ENCODE measurements at regions not wholly inside any gene's neighbourhood (a gene's known extent, or its start where the extent isn't known, plus 50 kb on each side); places are given as distances from the start of the nearest gene placed in this dataset.

DNA sequence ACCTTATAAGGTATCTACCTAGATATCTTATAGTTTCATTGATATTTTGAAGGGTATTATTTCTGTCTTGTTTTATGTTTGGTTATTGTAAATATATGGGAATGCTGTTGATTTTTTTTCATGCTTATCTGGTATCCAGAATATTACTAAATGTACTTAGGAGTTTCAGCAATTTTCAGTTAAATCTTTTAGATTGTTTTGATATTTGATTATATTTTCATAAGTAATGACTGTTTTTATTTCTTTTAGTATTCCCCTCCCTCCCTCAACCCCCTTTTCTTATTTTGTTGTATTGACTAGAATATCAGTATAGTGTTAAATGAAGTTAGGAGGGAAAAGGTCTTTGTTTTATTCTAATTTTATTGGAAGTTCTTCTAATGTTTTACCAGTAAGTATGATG is 344.4 kb upstream of the PROX1 start:
- DNase-seq (ENCODE audit: low read depth in 2 of 2): no peak

DNA sequence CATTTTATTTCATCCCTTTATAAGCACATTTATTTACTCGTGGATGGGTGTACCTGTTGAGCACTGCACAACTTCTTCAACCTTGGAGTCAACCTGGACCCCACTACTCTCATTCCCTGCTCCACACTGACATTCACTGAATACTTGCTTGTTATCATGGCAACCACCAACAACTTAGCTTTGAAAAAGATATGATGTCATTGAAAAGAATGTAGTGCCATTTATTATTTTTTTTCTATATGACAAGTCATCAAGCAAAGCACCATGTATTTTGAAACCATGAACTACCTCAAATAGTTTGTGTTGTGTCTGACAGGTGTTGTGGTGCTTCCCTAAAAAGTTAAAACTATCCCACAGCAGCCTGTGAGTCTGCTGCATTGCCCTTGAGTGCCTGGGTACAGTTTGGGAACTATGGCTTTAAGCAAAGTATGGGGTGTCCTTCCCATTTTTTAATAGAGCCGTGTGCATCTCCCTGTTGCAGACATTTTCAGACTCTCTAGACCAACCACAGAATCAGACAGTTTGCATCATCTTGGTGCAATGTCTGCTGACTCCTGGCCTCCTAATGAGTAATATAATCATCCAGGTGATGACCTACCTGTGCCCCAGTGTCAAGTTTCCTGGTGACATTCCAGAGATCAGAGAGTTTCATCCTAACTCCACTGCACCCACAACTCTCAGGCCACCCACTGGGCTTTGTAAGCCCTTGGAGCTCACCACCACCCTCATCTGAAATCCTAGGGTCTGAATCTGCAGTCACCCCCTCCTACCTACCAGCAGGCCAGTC is 339.7 kb upstream of the PROX1 start:
- no peak for DNase-seq (ENCODE audit: low read depth in 2 of 2)

DNA sequence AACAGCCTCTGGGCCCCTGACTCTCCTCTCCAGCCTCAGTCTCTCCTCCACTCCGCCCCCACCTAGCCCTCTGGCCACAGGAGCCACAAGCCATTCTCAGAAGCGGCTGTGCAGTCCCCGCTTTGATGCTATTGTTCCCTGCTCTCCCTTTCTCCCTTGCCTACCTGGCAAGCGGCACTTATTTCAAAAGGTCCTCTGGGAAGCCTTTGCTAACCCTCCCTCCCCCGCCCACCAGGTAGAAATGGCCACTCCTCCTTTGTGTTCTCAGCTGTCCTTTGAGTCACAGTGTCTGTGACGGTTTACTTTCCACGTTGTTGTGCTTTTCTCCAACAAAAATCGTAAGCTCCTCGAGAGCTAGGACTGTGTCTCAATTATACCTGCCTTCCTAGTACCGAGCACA is 338.4 kb upstream of the PROX1 start:
- no peak for DNase-seq (ENCODE audit: low read depth in 2 of 2)

DNA sequence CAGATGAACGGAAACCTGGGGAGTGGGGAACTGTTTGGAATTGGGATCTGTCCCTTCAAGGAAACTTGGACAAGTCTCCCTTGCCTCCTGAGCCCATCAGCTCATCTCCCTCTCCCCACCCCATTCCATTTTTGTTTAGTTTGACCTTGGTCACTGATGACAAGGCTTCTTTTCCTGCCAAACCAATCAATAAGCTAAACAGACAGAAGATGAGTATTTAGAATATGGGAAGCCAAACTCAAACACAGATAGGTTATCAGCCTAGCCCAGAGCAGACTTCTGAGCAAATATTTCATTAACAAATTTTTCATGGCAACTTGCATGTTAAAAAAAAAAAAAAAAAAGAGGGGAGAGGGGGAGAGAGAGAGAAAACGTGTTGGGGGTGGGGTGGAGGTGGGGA is 337.2 kb upstream of the PROX1 start:
- DNase-seq (ENCODE audit: low read depth in 2 of 2): no peak

DNA sequence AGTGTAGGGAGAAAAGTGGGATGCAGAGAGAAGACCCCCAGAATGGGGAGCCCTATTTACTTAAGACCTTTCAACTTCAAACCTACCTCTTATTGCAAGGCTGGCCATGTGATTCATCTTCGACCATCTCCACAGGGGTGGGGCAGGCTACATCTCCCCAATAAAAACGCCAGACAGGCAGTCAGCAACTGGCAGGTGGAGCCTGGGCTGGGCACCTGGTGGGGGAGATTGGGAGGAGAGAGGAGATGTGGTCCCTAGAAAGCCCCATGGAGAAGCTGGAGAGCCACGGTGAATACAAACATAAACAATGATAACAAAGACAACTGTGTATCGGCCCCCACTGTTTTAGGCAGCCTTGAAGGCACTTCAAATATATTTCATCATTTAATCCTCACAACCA is 336.7 kb upstream of the PROX1 start:
- DNase-seq (ENCODE audit: low read depth in 2 of 2): no peak

DNA sequence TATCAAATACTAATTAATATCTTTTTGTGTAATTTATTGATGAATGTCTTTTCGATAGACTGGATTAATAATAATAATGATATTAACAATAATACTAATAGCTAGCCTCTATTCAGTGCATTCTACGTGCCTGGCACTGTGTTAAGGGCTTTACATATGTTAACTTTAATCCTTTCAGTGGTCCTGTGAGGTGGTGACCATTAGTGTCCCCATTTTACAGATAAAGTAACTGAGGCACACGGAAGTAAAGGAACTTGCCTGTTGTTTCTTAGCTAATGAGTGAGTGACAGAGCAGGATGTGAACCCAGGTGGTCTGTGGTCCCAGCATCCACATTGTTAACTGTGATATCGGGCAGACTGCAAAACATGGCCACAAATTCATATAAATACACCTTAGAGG is 335.7 kb upstream of the PROX1 start:
- no peak for DNase-seq (ENCODE audit: low read depth in 2 of 2)

DNA sequence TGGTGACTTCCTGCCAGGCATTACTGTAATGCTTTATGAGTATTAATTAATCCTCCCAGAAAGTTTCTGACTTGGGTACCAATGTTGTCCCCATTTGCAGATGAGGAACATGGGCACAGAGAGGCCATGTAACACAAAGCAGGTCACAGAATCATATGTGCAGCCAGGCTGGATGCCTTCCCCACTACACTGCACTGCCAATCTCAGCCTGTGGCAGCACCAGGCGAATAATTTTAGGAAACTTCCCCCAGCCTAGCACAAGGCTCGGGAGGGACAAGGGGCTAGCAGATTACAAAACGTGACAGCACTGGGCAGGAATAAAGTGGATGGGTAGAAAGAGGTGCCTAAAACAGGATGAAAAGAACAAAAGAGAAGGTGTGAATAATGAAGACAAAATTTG is 331.7 kb upstream of the PROX1 start:
- no peak for DNase-seq (ENCODE audit: low read depth in 2 of 2)

DNA sequence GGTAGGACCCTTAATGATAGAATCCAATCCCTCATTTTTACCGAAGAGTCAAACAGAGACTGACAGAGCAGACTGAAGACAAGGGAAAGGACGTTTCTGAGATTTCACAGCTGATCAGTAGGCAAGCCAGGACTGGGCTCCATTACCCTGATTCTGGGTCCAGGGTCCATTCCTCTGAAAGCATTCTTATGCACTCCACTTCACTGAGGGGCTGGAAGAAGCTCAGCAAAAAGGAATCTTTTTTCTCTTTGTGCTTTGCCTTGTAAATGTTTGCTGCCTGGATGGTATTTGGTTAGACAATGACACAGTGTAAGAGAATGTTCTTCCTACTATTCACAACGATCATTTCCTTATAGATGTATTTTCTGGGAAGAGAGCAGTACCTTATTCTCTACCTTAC is 331.3 kb upstream of the PROX1 start:
- no peak for DNase-seq (ENCODE audit: low read depth in 2 of 2)

DNA sequence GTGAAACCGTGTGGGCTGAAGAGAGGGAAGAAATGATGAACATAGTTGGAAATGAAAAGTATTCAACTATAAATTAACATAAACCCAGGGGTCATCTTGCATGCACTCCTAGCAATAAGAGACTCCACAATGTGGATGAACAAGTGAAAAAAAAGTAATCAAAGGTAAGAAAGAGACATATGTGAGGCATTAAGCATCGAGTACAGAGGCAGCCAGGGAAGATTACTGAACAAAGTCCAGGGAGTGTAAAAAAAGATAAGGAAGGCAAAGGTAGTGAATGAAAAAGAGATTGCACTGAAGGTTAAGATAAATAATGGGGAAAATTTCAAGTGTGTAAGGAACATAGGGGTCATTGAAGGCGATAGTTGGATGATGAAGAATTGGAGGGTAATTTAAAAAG is 330.8 kb upstream of the PROX1 start:
- no peak for DNase-seq (ENCODE audit: low read depth in 2 of 2)

DNA sequence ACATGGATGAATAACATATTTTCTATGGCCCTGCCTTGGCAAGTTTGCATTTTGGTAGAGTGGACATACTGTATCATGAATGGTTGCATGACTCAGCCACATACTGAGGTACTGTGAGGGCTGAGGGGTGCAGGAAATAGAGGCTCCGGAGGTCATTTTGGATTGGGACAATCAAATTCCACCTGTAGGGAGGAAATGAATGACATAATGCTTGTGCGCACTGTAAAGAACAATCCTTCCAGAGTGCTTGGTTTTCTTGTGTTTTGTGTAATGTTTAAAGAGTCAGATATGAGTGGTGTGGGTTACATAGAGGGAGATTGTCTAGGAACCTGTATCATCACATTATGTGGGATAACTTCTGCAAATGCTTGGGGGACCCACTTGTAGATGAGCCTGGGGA is 329.9 kb upstream of the PROX1 start:
- DNase-seq (ENCODE audit: low read depth in 2 of 2): no peak

DNA sequence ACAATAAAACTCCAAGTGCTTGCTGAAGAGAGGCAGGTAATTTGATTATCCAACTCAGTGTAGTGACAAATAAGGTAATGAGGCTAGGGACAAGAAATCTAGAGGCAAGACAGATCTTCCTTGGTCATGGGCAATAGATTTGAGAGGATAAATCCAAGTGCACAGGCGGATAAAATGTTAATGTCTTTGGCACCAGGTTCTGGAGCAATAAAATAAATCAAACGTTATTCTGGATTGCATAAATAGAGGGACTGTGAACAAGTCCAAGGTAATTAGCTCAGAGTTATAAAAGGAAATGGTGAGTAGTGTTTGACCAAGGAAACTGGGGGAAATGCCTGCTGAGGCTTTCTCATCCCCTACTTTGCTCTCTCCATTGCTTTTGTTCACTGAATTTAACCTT is 329.3 kb upstream of the PROX1 start:
- DNase-seq (ENCODE audit: low read depth in 2 of 2): no peak

DNA sequence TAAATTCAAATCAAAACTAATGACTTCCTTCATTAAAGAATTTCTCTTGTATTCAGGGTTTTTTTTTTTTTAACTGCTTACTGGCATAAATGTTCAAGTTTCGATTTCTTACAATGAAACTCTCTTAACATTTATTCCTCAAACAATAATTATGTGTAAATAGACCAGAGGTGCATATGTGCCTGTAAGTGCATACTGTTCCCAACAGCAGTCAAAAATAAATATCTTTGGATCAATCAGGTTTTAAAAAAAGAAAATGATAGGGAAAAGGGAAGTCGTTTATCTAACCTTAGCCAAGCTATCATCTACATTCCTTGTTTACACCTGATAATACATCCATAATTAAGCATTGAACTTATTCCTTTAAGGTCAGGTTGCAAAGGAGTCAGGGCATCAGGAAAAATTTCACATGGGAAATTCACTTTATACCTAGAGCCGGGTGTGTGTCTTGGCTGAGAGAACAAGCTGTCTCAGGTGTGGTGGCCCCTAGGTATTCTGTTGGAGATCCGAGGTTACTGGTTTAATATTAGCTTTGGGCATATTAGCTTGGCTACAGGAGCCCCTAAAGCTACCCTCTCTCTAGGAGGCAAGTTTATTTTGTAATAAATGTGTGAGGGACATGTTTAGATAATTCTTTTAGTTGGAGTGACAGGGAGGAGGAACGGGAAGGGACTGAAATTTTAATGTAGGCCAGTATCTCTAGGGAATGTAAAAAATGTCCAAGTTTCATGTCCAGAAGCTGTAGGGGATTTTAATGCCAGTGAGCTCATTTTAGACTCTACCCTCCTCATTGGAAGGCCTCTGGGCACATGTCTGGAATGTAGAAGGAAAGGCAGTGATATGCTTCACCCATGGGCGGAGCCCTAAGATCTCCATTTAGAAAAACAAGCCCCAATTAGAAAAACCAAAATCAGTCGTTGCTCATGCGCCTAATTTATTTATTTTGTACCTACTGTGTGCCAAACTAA is 327.9 kb upstream of the PROX1 start:
- no peak for DNase-seq (ENCODE audit: low read depth in 2 of 2)

DNA sequence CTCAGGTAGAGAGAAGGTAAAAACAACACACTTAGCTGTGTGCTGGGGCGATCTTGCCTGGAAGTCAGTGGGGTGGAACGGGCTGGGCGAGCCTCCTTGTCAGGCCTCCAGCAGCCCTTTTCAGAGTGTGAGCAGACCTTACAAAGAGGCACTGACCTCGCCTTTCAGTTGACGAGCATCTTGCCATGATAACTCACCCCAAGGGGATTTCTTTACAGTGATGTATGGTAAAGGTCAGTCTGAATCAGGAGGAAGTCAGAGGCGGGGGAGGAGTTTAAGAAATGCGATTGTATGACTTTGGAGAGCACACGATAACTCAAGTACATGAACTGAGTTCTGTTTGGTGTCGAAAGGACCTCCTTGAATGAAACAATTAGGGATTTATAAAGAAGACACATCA is 326.5 kb upstream of the PROX1 start:
- no peak for DNase-seq (ENCODE audit: low read depth in 2 of 2)

DNA sequence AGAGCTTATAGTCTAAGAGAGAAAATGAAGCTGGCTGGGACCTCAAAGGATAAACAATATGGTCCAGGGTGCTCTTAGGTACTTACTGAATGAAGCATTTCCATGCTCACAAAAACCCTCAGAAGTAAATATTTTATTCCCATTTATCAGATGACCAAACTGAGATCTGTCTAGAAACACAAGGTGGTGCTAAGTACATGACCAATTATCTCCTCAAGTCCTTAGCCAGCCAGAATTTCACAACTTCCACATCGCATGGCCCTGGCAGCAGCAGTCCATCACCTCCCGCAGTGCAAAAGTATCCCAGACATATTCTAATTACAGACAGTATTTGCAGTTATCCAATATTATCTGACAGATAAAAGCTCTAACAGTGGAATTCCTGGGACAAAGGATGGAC is 321.7 kb upstream of the PROX1 start:
- no peak for DNase-seq (ENCODE audit: low read depth in 2 of 2)

DNA sequence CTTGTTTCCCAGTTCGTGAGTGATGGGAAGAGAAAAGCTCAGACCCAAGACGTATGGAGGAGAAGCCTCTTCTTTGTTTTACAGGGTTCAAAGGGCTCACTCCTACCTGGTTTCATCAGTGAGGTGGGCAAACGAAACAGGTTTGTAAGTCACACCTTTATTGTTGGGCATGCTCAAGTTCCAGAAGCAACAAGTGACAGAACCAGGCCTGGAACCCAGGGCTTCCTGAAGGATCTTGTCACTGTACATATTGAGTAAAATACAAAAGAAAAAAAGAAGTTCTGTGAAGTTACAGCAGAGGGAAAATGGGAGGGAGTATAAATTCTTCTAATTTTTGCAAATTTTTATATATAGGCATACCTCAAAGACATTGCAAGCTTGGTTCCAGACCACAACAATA is 320.9 kb upstream of the PROX1 start:
- DNase-seq (ENCODE audit: low read depth in 2 of 2): no peak

DNA sequence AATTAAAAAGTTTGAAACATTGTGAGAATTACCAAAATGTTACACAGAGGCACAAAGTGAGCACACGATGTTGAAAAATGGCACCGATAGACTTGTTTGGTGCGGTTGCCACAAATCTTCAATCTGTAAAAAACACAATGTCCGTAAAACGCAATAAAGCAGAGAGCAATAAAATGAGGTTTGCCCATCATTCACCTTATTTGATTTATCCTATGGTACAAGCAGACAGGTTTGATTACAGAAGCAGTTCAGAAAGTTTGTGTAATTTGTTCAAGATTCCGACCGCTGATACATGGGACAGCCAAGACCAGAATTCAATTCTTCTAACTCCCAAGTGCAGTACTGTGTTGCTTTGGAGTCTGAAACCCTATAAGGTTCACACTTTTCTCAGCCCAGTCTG is 318.3 kb upstream of the PROX1 start:
- DNase-seq (ENCODE audit: low read depth in 2 of 2): no peak

DNA sequence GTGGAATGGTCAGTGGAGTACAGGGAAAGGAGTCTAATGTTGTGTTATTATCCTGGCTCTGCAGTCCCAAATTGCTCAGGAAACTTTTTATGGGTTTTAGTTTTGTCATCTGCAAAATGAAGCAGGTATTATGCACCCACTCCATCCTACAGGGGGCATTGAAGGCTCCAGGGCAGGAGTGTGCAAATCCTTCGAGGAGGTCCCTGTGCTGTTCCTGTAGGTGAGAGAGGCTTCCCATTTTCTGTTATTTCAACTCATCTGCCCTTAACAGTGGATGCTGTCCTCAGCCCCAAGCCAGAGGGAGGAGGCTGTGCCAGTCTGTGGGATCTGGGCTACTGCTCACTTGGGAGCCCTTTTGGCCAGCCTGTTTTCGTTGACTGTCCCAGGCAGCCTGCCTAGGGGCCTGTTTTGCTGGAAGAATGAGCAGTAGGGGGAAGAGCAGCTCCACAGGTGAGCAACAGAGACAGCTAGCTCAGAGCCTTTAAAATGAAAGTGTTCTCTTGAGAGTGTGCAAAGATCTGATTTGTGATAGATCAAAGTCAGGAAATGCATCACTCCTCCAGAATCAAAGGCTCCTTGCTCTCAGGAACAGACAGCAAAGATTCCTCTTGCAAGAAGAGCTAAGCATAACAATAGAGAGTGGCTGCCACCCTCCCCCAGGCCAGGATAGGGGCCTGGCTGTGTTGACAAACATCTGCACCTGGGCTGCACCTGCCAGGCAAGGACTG is 317.6 kb upstream of the PROX1 start:
- DNase-seq (ENCODE audit: low read depth in 2 of 2): no peak

DNA sequence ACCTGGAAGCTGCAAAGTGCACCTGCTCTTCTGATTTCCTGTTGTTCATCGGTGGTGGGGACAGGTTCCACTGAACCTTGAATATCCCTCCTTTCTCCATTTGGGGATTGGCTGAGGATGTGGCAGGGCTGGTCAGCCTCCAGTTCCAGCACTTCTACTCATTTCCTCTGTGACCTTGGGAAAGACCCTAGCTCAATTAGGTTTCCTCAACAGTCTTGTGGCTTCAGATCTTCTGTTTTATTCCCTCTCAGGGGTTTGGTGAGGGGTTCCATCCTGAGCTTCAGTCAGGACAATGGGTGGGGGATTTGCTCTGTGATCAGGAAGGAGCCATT is 317.1 kb upstream of the PROX1 start:
- DNase-seq (ENCODE audit: low read depth in 2 of 2): no peak

DNA sequence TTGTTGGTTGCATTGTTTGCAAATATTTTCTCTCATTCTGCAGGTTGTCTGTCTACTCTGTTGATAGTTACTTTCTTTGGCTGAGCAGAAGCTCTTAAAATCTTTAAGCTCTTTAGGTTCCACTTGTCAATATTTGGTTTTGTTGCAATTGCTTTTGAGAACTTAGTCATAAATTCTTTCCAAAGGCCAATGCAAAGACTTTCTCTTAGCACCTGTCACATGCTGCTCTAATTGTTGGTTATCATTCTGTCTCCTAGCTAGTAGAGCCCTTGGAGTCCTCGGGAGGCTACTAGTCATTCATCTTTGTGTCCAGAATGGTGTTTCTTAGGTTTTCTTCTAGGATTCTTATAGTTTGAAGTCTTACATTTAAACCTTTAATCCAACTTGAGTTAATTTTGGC is 312.7 kb upstream of the PROX1 start:
- DNase-seq (ENCODE audit: low read depth in 2 of 2): no peak

DNA sequence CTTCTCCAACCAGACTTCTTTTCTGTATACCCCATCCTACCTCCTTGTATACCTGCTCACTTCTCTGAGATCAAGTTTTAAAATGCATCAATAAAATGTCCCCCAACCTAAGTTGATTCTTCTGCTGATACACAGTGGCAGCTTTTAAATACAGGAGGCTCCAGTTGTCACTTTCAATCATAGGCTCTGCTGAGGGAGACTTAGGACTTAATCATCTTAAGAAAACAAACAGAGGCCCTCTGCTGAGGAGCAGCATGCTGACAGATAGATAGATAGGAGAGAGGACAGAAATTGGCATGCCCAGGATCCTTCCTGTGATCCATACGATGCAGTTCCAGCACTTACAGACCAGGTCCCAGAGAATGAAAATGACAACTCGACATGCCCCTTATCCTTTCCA is 311.0 kb upstream of the PROX1 start:
- DNase-seq (ENCODE audit: low read depth in 2 of 2): no peak

DNA sequence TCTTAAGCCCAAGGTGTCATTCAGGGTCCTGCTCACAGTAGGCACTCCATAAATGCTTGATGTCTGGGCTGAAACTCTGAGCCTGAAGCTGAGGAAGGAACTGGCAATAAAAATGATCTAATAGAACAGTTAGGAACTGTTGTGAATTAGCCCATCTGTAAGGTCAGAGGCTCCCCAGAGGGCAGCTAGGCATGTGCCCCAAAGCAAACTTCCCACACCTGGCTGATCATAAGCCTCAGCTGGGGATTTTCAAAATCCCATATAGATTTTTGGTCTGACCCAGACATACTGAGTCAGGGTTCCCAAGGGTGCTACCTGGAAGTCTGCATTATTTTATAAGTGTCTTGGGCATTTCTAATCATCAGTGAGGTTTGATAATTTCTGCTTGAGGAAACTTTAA is 309.4 kb upstream of the PROX1 start:
- no peak for DNase-seq (ENCODE audit: low read depth in 2 of 2)

DNA sequence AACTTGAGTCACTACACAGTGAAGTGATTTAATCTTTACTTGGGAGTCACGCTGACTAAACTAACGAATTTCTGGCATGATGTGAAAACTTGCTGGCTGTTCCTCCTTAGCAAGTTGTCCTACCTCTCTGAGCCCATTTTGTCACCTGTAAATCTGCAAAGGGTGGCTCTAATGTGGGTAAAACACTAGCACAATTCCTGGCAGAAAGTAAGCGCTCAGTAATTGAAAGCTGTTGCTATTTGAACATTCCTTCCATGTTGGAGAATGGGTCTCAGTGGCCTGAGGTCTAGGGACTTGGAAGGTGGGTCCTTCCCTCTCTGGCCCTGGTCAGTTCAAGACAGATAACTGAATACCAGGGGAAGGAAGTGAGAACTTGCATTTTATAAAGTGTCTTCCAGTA is 309.0 kb upstream of the PROX1 start:
- no peak for DNase-seq (ENCODE audit: low read depth in 2 of 2)

DNA sequence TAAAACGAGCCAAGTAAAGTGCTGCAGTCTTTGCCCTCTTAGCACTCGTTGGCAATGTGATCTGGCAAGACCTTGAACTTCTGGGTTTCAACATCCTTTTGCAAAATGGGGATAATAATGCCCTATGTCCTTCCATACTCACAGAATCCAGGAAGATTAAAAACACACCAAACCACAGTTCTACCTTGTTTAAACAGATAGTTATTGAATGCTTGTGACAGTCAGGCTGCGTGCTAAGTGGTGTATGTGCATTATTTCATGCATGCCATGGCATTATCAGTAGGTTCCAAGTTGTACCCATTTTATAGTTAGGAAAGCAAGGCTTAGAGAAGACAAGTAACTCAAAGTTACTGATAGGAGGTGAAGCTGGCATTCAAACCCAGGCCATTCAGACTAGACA is 308.6 kb upstream of the PROX1 start:
- DNase-seq (ENCODE audit: low read depth in 2 of 2): no peak
